GM21723 (cell line): ENCODE measurements at regions not wholly inside any gene's neighbourhood (a gene's known extent, or its start where the extent isn't known, plus 50 kb on each side); places are given as distances from the start of the nearest gene placed in this dataset.
"Not testable (repeated sequence)": the region's sequence is repeated elsewhere in the genome, so short reads cannot be mapped to it uniquely, and the experiment has no call there.

Source experiments
- ATAC-seq: cut with Tn5 transposase; IDR thresholded peaks from one replicate; pipeline ENCODE4 v1.9.1; 2021; ENCODE audit warnings: mild to moderate bottlenecking, moderate library complexity; ENCODE audit not compliant: unreplicated experiment

- ATAC-seq: no peak
These were observed 67.9 kb downstream of the TTLL2 start for GRCh38 chr6:167392631-167393316.

GRCh38 chr6:167393731-167394130 lies 68.8 kb downstream of the TTLL2 start:
- ATAC-seq: no peak

DNA sequence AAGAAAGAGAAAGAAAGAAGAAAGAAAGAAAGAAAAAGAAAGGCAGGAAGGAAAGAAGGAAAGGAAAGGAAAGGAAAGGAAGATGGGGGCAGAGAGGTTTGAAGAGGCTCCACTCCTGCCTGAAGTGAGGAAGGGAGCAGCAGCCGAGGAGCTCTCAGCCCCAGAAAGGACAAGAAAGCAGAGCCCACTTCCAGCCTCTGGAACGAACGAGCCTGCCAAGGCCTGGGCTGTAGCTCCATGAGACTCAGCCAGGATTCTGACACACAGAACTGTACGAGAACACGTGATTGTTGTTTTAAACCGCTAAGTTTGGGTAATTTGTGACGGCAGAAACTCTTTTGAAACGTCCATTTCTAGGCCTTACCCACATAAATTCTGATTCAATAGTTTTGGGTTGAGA lies 69.5 kb downstream of the TTLL2 start:
- ATAC-seq: no peak

- no peak for ATAC-seq
These were observed 69.9 kb downstream of the TTLL2 start for GRCh38 chr6:167394820-167395219.

GRCh38 chr6:167396068-167396658 lies 71.3 kb downstream of the TTLL2 start:
- no peak for ATAC-seq

DNA sequence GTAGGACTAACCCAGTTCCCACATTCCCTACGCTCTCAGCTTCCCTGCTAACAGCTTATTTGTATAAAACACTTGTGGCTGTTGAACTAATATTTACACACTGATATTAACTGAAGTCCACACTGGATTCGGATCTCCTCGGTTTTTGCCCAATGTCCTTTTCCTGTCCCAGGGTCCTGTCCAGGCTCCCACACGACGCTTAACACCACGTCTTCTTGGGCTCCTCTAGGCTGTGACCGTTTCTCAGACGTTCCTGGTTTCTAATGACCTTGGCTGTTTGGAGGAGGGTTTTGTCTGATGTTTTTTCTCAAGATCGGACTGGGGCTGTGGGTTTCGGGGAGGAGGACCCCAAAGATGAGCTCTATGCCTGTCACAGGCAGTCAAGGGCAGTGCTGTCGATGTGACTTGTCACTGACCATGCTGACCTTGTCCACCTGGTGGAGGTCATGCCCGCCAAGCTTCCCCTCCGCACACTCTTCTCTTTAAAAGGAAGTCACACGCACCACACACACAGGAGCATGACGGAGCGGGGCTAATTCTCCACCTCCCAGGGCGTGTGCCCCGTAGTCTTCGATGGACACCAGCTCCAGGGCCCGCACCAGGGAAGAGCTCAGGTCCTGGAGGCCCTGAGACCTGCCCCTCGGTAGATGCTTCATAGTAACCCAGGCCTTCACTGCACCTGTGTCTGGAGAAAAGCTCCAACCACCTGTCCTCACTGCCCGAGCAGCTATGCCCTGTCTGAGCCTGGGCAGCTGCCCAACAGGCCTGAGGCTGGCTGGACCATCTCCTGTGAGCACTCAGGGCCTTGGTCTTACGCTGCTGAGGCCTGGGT lies 72.0 kb downstream of the TTLL2 start:
- no peak for ATAC-seq

GRCh38 chr6:167397712-167398111 lies 72.8 kb downstream of the TTLL2 start:
- ATAC-seq: no peak

- no peak for ATAC-seq
These were observed 73.5 kb downstream of the TTLL2 start for GRCh38 chr6:167398214-167399050.

DNA sequence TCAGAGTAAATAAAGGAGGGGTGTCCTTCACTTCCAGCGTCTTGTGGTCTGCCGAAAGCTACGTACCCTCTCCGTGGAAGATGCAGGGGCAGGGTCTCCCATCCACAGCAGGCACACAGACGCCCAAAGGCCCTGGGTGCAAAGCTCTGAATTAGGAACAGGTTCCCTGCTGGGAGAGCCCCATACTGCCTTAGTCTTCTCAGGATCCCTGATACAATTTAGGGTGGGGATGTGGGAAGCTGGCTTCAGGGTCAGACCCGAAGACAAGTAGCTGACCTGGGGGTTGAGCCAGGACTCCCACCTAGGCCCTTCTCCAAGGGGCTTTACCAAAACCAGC lies 74.1 kb downstream of the TTLL2 start:
- ATAC-seq: no peak

- no peak for ATAC-seq
These were observed 74.7 kb downstream of the TTLL2 start for GRCh38 chr6:167399599-167399998.

GRCh38 chr6:167400482-167401138 lies 75.7 kb downstream of the TTLL2 start:
- no peak for ATAC-seq

GRCh38 chr6:167401525-167402194 lies 76.8 kb downstream of the TTLL2 start:
- ATAC-seq: no peak

GRCh38 chr6:167402195-167402686 lies 77.4 kb downstream of the TTLL2 start:
- no peak for ATAC-seq

GRCh38 chr6:167403427-167403826 lies 78.5 kb downstream of the TTLL2 start:
- ATAC-seq: no peak

DNA sequence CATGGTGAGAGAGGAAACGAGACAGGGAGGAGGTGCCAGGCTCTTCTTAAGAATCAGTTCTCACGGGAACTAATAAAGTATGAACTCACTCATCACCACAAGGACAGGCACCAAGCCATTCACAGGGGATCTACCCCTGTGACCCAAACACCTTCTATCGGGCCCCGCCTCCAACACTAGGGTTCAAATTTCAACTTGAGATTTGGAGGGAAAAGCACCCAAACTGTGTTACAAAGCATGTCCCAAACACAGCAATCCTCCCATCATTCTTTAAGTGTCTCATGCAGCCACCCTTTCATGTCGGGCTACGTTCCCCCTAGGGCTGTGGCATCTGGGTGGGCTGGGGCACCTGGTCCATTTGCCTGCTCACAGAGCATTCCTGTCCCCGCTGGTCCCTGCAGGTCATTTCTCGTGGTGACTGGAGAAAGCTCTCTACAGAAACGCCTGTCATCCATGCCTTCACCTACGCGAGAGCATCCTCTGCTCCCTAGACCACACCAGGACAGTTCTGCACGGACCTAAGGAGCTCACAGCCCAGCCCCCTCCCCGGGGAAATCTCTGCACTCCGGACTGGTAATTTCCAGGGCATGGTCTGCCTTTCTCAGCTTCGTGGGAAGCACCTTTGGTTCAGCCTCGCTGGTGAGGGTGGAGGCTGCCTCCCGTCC lies 79.6 kb downstream of the TTLL2 start:
- no peak for ATAC-seq

GRCh38 chr6:167405778-167406532 lies 81.1 kb downstream of the TTLL2 start:
- no peak for ATAC-seq

GRCh38 chr6:167406533-167407238 lies 81.8 kb downstream of the TTLL2 start:
- not testable (repeated sequence) for ATAC-seq
